HPDE6-E6E7 (cell line): ENCODE measurements at regions not wholly inside any gene's neighbourhood (a gene's known extent, or its start where the extent isn't known, plus 50 kb on each side); places are given as distances from the start of the nearest gene placed in this dataset.

Experiments used
- DNase-seq: peaks from one replicate; pipeline ENCODE4 v3.0.0; 2011; ENCODE audit warnings: missing footprints; ENCODE audit errors: extremely low spot score

DNA sequence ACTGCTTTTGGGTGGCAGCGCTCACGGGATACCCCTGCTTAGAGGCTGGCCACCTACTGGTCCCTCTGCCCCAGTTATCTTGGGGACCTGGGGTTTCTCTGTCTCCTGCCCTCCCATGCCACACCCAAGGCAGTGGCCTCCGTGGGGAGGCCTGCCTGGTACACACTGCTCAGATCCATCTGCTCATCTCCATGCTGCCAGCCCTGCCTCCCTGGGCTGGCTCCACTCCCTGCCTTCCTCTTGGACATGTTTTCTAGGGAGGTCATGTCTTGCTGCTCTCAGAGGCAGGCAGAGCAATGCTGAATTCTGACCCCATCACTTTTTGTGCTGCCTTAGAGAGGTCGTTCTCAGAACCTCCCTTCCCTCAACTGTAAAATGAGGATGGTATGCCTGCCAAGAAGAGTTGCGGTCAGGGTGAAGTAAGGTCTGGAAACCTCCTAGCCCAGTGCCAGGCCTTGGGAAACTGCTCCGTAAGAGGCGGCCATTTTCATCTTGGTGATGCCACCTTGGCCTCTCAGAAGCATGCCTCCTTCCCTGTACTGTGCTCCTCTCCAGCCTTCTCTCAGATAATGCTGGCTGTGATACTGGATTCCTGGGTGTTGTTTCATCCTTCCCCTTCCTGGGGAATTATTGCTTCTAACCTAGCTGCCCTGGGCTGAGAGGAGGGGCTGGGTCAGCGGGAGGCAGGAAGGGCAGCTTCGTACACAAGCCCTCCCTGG is 186.4 kb upstream of the ZBED5 start:
- no peak for DNase-seq

DNA sequence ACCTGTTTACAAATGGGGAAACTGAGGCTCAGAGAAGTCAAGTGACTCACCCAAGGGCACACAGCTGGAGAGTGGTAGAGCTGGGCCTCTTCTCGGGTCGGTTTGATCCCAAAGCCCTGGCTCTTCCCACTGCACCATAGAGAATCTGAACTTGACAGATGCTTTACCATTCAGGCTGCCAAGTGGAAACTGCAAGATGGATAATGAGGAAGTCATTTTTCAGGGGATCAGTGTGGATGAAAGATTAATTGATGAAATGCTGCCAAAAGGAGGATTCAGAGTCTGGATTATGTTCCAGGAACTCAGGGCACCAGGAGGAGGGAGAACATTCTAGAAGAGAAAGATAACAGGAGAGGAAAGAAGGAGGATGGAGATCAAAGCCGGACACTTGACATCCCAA is 185.9 kb upstream of the ZBED5 start:
- no peak for DNase-seq

DNA sequence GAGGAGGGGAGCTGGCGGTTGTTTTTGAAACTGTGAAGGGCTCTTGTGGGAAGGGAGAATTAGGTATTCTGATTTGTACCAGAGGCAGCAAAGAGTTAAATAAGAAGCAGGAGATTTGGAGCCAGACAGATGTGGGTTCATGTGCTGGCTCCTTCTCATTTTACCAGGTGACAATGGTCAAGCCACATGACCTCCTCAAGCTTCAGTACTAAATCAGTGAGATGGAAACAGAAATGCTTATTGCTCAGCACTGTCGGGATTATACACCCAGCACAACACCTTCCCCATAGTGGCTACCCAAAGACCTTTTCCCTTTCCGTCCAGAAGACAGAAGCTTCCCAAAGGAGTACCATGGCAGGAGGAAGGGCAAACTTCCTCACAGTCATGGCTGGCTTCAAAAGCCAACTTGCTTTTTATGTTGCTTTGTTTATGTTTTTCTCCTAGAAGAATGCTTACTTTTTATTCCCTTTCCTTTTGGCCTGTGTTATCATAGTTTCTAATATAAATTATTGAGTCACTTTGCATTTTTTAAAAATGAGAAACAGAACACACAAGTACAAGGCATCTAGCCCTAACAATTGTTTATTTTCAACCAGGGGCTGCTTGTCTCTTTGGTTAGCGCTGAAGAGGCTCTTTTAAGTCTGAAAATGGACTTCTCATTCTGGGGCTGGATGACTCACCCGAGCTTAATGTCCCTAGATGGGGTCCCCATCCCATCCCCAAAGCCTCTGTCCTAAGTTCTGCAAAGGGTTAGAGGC is 181.5 kb upstream of the ZBED5 start:
- no peak for DNase-seq

DNA sequence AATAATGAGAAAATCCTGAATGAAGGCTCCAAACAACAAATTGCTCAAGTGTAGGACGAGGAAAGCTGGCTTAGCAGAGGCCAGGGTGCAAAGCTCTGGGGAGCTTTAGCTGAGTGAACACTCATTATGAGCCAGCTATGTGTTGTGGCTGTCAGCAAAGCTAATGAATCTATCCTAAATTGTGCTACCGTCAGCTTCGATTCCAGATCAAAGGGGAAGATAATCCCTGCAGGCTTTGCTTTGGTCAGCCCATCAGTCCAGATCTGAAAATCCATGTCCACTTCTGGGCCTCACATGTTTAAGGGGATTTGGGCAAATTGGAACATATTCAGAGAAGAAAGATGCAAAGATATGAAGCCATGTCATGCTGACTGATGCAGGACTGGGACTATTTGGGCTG is 180.9 kb upstream of the ZBED5 start:
- DNase-seq, result no peak

DNA sequence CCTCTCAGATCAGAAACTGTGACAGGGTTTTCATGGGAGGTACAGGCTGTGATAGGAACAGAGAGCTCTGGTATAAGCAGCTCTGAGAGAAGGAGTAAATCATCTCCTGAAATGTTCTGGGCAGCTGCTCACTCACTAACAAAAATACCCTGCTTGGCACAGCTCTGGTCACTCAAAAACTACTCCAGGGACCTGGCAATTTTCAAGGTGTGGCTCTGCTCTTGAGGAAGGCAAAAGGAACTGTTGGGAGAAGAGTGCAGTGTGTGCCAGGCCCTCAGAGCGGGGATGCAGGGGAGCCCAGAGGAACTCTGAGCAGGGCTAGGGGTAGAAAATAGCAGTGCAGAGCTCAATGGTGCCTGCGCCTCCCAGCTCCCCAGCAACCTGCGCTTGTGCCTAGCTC is 180.5 kb upstream of the ZBED5 start:
- DNase-seq, result no peak

DNA sequence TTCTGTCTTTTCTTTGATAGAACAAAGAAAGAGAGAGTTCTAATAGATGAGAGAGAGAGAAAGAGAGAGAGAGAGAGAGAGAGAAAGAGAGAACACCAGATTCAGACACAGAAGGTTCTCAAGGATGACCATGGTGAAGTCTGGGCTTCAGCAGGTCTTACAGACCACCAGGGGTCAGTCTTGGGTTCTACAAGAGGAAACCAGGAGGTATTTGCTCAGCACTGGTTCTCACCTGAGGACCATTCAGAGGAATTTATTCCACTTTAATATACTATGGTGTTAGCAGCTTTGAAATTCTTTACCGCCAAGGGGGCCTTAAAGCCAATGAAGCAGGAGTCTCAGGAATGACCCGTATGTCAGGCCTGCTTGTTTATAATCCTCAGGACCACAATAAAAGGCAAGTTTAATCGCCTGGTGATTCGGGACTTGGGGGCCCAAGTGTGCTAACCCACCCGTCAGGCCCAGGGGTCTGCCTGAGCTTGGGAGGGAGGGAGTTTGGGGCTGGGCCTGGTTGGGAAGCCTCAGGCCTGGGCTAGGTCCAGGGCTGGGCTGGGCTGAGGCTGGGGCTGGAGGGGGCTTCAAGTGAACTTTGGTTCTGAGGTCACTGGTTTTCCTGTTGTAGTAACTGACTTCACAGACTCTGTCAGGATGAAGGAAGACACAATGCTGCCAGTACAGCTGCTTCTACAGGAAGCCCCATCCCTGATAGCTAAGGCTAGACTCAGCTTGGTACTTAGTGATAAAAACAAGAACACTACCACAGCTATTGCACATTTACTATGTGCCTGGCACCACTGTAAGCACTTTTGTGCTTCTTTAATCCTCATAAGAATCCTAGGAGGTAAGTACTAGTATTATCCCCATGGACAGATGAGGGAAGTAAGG is 179.2 kb upstream of the ZBED5 start:
- DNase-seq, result peak; percentile 11

DNA sequence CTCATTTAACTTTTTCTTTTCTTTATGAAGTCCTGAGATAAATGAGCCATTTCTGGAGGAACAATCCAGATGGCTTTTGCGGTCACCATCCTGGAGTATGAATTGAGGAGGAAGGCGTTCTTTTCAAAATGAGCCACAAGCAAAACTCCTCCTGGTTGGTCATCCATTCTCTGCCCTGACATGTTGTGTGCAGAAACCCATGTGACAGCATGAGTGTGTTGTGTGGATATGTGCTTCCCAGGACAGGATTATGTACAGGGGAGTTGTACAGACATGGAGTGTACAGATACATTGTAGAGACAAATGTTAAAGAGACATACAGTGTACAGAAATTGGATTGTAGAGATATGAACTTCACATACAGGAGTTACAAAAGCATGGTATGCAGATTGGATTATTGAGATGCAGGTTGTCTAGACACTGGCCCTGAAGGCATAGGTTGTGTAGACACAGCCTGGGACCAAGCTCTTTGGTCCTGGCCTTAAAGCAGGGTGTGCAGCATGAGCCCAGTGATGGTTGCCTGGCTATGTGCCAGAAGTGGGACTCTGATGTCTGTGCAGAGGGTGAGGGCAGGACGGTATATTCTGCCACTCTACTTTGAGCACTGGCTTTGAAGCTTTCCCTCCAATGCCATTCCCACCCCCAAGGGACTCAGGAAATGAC is 178.5 kb upstream of the ZBED5 start:
- no peak for DNase-seq

DNA sequence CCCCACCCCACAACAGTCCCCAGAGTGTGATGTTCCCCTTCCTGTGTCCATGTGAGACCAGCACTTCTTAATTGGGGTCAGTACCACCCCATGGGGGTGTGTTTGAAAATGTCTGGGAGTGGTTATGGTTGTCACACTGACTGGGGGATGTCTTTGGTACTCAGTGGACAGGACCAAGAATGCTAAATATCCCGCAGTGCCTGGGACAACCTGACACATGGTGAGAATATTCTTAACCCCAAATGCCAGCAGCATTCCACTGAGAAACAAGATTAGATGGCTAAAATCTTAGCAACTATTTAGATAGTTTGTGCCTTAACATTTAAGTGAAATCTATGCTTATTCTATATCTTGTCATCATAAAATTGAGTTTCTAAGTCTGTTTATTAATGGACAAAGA is 177.5 kb upstream of the ZBED5 start:
- DNase-seq, result no peak

DNA sequence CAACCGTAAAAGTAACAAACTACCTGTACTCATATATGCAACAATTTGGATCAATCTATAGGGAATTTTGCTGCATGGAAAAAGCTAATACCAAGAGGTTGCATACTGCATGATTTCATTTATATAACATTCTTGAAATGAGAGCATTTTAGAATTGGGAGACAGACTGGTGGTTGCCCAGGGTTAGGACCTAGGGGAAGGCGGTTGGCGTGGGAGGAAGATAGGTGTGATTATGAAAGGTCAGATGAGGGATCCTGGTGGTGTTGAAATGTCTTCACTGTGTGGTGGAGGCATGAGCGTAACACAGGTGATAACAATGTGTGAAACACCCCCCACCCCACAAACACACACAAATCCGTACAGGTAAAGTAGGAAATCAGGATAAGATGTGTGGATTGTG is 176.6 kb upstream of the ZBED5 start:
- no peak for DNase-seq

DNA sequence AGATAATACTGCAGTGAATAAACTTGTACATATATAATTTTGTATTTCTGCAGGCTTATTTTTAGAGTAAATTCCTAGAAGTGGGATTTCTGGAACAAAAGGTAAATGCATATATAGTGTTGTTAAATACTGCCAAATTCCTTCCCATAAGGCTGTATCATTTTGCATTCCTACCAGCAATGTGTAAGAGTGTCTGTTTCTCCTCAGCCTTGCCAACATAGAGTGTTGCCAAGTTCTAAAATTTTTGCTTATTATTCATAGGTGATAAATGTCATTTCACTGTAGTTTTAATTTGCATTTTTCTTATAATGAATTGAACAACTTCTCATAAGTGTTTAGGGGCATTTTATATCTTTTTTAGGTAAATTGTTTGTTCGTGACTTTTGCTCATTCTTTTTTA is 174.2 kb upstream of the ZBED5 start:
- no peak for DNase-seq

DNA sequence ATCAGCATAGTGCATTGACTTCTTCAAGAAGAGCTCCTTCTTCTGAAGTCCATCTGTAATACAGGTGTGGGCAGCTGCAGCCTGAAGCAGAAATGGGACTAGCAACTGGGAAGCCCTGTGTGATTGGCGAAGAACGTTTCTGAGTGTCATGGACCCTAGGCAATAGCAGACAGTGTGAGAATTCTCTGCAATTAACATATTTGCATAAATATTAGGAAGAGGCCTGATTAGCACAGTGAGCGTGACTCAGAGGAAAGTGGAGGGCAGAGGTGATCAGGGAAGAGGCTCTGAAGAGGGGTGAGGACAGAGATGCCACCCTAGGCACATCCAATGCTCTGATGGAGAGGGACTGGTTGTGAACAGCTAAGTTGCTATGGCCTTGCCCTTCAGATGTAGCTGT is 171.2 kb upstream of the ZBED5 start:
- no peak for DNase-seq

DNA sequence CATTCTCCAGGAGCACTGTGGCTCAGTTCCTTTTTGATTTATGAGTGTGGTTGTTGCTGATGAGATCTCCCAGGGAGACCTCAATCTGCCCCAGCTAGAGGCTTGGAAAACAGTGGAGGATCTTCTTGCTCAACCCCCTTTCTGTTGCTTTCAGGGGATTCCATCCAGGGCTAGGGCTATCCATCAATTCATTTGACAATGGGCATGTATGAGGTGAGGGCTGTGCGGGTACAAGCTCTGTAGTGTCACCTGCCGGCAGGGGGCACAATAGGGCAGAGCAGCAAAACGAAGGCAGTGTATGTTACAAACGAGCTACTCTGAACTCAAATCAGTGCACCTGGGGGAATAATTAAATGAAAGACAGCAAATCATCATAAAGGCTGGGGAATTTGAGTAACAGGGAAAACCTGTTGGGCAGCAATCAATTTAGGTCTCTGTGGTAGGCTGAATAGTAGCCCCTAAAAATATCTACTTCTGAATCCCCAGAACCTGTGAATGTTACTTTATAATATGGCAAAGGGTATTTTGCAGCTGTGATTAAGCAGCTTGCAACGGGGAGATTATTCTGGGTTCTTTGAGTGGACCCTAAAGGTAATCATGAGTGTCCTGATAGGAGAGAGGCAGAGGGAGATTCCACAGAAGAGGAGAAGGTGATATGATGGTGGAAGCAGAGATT is 170.3 kb upstream of the ZBED5 start:
- peak; percentile 25 for DNase-seq

DNA sequence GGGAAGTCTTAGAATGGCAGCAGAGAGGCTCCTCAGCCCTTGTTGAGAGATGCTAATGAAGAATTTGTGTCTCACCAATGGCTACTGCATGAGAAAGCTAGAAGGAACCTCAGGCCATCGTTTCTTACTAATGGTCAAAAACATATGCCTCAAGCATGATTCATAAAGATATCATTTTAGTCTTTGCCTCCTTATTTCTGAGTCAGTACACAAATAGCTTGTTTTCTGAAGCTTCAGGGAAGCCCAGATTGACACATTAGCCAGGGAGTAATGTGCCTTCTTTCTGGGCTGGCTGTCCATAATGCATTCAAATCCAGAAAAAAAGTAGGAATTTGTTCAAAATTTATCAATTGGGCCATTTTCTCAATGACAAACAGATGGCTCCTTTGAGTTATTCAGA is 169.4 kb upstream of the ZBED5 start:
- DNase-seq, result peak; percentile 28

DNA sequence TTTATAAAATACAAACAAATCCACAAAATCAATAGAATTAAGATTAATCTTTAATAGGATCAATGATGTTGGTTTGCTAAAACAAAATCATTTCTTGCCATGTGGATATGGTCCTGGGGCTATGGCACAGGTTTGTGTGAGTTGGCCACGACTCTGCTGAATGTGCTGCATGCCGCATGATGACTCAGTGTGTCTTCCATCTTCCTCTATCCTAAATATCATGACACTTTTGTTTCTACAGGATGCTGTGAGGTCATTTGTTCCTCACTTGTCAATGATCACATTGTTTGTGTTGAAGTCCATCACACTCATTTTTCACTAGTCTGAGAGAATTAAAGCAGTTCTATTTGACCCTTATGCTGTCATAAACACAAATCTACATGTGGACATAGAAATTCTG is 167.2 kb upstream of the ZBED5 start:
- DNase-seq, result no peak

DNA sequence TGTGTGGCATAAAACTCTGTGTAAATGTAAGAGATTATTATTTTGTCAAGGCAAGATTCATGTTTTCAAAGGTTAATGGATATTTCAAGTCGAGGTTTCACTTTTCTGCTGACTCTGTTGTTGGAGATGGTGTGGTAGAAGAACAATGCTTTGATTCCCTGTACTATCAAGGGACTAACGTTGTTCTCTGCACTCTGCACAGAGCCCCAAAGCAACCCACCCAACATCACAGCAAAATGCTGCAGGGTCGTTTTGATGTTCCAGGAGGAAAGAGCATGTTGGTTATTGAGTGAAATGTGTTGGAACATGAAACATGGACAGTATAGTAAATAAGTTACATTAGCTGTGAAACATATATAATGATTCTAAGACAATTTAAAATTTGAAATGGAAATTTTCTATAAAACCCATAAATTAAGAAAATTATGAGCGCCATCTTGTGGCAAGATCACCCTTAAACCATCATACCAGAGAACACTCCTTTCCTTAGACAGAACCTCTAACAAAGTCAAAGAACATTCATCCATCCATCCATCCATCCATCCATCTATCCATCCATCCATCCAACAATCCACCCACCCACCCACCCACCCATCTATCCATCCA is 164.4 kb upstream of the ZBED5 start:
- no peak for DNase-seq

DNA sequence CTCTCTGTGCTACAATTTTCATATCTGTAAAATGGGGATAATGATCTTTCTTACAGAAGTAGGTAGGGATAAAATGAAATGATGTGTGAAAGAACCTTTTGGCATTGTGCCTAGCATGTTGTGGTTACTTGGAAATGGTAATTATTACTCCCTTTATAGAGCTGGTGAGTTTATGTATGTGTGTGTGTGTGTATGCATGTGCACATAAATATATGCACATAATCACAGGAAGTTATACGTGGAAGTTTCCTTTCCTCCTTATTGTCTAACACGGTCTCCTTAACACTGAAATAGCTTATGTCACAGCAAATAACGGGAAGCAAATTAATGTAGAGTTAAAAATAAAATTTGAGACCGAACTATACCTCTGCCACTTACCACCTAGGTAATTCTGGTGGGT is 163.7 kb upstream of the ZBED5 start:
- DNase-seq, result no peak

DNA sequence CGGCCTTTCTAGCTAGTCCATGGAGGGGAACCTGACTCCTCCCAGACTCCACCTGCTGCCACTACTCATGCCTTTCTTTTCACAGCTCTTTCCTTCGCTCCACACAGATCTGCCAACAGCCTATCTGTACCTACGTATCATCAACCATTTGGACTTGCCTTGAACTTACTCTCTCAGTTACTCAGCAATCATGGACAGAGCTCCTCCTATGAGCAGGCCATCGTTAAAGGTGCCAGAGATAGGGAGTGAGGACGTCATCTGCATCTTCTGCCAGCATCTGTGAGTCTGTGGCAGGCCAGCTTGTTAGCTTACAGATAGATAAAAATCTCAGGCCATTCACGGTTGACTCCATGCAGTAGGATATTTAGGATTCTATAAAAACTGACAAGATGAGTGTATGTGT is 162.9 kb upstream of the ZBED5 start:
- DNase-seq, result no peak

DNA sequence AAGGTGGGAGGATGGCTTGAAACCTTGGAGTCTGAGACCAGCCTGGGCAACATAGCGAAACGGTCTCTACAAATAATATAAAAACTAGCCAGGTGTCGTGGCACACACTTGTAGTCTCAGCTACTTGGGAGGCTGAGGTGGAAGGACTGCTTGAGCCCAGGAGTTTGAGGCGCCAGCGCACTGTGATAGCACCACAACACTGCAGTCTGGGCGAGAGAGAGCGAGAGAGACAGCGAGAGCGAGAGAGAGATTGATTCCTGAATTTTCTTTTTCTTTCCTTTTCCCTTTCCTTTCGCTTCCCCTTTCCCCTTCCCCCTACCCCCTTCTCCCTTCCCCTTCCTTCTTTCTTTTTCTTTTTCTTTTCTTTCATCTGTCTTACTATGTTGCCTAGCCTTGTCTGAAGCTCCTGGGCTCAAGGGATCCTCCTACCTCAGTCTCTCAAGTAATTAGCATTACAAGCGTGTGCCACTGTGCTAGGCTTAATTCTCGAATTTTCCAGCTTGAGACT is 162.4 kb upstream of the ZBED5 start:
- DNase-seq, result no peak

DNA sequence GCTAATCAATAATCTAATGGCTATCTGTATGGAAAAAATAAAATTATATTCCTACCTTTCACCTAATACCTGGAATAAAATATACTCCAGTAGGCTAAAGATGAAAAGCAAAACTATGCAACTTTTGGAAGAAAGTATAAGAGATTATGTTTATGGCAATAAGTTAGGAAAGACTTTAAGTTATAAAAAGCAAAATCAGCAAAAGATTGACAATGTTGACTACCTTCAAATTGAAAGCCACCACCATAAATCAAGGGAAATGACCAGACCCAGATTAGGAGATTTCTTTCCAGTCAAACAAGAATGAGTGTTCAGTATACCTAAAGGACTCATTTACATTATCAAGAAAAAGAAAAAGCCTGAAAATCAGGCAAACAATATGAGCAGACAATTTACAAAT is 159.1 kb upstream of the ZBED5 start:
- no peak for DNase-seq

DNA sequence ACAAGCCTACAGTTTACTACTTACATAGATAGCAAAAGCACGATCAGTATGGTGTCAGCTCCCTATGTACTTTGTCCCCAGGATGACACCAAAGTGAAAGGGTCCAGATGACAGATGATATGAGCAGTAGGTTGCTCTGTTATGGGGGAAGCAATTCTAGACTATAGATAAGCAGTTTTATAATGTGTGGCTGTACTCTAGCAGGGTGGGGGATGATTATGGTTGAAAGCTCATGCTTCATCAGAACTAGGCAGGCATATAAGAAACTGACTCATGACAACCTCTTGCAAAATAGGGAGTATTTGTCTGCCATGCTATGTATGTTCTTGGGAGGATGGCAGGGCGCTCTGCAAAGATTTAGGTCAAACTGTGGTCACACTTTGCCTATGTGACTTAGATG is 158.2 kb upstream of the ZBED5 start:
- DNase-seq, result no peak

DNA sequence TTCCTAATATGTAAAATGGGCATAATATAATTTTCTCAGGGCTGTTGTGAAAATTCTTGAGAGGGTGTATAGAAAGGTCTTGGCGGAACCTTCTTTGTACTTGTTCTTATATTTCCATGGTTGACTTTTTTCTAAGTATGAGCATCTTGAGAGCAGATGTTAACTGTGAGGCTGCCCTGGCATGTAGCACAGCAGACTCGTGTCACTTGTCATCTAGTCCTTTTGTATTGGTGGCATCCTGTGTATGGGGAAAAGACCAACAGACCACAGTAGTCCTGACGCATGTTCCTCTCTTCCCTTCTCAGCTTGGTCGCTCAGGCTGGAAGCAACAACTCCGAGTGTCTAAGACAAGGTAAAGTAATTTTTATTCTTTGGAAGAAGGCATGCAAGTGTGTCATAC is 153.8 kb upstream of the ZBED5 start:
- no peak for DNase-seq
